GM12878 (cell line): ENCODE measurements at regions not wholly inside any gene's neighbourhood (a gene's known extent, or its start where the extent isn't known, plus 50 kb on each side); places are given as distances from the start of the nearest gene placed in this dataset.

ENCODE experiments used
- BHLHE40 ChIP-seq, 2 experiments: fragments of 450-650 bp in 1 of 2; IDR thresholded peaks; 2 replicates each; pipeline ENCODE4 v1.6.1; 2011 to 2017; ENCODE audit warnings: low read depth in 2 of 2, borderline replicate concordance in 1 of 2, improper control_type of control experiment in 1 of 2, low read length in 1 of 2, mild to moderate bottlenecking in 1 of 2
- BRCA1 ChIP-seq: IDR thresholded peaks from 2 replicates; pipeline ENCODE4 v1.6.1; 2011; ENCODE audit warnings: low read depth, low read length, improper control_type of control experiment
- CREM ChIP-seq: IDR thresholded peaks from 2 replicates; pipeline ENCODE4 v1.6.1; 2014; ENCODE audit warnings: antibody characterized with exemption, low read depth
- ESRRA ChIP-seq: IDR thresholded peaks from 2 replicates; pipeline ENCODE4 v1.6.1; 2012; ENCODE audit warnings: mild to moderate bottlenecking, low read length, improper control_type of control experiment
- KAT2A ChIP-seq: conservative IDR thresholded peaks from 2 replicates; pipeline ENCODE4 v1.6.1; 2011; ENCODE audit warnings: low read depth, low read length; ENCODE audit not compliant: control insufficient read depth
- SP1 ChIP-seq: IDR thresholded peaks from one replicate; pipeline ENCODE4 v1.6.1; 2011; ENCODE audit warnings: low read depth, low read length
- SUZ12 ChIP-seq: fragments of 200-600 bp; sonication (generic); IDR thresholded peaks from one replicate; pipeline ENCODE4 v1.6.1; 2018; ENCODE audit warnings: antibody characterized with exemption, mild to moderate bottlenecking; ENCODE audit not compliant: unreplicated experiment
- ZNF24 ChIP-seq: fragments of 450-650 bp; IDR thresholded peaks from 2 replicates; pipeline ENCODE4 v1.6.1; 2017; ENCODE audit warnings: antibody characterized with exemption, mild to moderate bottlenecking
- TF ChIP-seq, protein P1 (sequence below), 3 experiments: IDR thresholded peaks in 2 of 3; conservative IDR thresholded peaks in 1 of 3; 2 replicates each; pipeline ENCODE4 v1.5.1; 2011; ENCODE audit warnings: low read depth in 3 of 3, low read length in 3 of 3, mild to moderate bottlenecking in 3 of 3, control low read depth in 2 of 3, moderate library complexity in 2 of 3, inconsistent platforms in 1 of 3, mixed read lengths in 1 of 3; ENCODE audit not compliant: control insufficient read depth in 2 of 3, insufficient read depth in 1 of 3; ENCODE audit errors: extremely low read depth in 1 of 3
- TF ChIP-seq, protein P2 (sequence below): IDR thresholded peaks from 2 replicates; pipeline ENCODE4 v1.6.1; 2012; ENCODE audit warnings: low read depth, low read length, improper control_type of control experiment
- TF ChIP-seq, protein P3 (sequence below): IDR thresholded peaks from 2 replicates; pipeline ENCODE4 v1.6.1; 2012; ENCODE audit warnings: low read length, inconsistent platforms

DNA sequence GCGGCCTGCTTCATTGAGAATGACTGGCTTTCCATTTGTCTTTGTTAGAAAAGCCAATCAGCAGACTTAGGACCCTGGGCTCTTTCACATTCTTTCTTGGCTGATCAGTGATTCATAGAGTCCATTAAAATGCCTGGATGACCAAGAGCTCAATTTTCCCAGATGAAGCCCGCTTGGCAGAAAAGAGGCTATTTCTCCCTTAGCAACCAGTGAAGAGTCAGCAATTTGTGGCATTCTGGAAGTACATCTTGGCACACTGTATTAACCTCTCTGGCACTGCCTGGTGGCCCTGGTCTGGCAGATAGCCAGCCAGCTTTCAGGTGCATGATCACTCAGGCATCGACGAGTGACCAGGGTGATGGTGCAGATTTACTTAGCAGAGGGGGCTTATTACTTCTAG is 145.7 kb upstream of the PLAAT1 start:
- no peak for TF ChIP-seq SP1
- TF ChIP-seq, protein P1, sequence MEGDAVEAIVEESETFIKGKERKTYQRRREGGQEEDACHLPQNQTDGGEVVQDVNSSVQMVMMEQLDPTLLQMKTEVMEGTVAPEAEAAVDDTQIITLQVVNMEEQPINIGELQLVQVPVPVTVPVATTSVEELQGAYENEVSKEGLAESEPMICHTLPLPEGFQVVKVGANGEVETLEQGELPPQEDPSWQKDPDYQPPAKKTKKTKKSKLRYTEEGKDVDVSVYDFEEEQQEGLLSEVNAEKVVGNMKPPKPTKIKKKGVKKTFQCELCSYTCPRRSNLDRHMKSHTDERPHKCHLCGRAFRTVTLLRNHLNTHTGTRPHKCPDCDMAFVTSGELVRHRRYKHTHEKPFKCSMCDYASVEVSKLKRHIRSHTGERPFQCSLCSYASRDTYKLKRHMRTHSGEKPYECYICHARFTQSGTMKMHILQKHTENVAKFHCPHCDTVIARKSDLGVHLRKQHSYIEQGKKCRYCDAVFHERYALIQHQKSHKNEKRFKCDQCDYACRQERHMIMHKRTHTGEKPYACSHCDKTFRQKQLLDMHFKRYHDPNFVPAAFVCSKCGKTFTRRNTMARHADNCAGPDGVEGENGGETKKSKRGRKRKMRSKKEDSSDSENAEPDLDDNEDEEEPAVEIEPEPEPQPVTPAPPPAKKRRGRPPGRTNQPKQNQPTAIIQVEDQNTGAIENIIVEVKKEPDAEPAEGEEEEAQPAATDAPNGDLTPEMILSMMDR (IDR thresholded peaks at IDR 0.05 in 2 of 3, conservative IDR thresholded peaks at IDR 0.05 in 1 of 3; ENCODE audit: control insufficient read depth in 2 of 3, extremely low read depth in 1 of 3, insufficient read depth in 1 of 3, low read depth in 3 of 3, low read length in 3 of 3): no peak
- TF ChIP-seq CREM: no peak
- no peak for TF ChIP-seq SUZ12
- TF ChIP-seq, protein P2, sequence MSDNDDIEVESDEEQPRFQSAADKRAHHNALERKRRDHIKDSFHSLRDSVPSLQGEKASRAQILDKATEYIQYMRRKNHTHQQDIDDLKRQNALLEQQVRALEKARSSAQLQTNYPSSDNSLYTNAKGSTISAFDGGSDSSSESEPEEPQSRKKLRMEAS: no peak
- no peak for TF ChIP-seq ESRRA
- TF ChIP-seq ZNF24: no peak
- TF ChIP-seq, protein P3, sequence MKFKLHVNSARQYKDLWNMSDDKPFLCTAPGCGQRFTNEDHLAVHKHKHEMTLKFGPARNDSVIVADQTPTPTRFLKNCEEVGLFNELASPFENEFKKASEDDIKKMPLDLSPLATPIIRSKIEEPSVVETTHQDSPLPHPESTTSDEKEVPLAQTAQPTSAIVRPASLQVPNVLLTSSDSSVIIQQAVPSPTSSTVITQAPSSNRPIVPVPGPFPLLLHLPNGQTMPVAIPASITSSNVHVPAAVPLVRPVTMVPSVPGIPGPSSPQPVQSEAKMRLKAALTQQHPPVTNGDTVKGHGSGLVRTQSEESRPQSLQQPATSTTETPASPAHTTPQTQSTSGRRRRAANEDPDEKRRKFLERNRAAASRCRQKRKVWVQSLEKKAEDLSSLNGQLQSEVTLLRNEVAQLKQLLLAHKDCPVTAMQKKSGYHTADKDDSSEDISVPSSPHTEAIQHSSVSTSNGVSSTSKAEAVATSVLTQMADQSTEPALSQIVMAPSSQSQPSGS: no peak
- TF ChIP-seq BRCA1: no peak
- TF ChIP-seq BHLHE40 (IDR thresholded peaks at IDR 0.05; ENCODE audit: borderline replicate concordance in 1 of 2, low read depth in 2 of 2, low read length in 1 of 2): no peak
- no peak for TF ChIP-seq KAT2A
